ENCODE measurements at regions not wholly inside any gene's neighbourhood (a gene's known extent, or its start where the extent isn't known, plus 50 kb on each side); places are given as distances from the start of the nearest gene placed in this dataset.

- no peak for TF ChIP-seq CTCF (IDR thresholded peaks at IDR 0.05)
- no peak for TF ChIP-seq EP300 (IDR thresholded peaks at IDR 0.05)
- no peak for TF ChIP-seq POLR2AphosphoS5 (IDR thresholded peaks at IDR 0.05)
Observed at GRCh38 chr2:133867166-133867565, 298.9 kb upstream of the NCKAP5 start.

All from upper lobe of left lung (tissue), 4 donors.